Heart left ventricle (tissue), 16 donors: ENCODE measurements at regions not wholly inside any gene's neighbourhood (a gene's known extent, or its start where the extent isn't known, plus 50 kb on each side); places are given as distances from the start of the nearest gene placed in this dataset.
A peak's percentile ranks its signal among the peaks of the same experiment; 100 is the strongest.

Source experiments
- ATAC-seq, 4 donors: fragments of 200-7000 bp; cut with Tn5 transposase; one replicate each; pipeline ENCODE4 v1.9.1; 2020 to 2022; ENCODE audit warnings: moderate library complexity in 4 of 4, mild to moderate bottlenecking in 3 of 4, moderate number of reproducible peaks in 1 of 4
- DNase-seq, 5 donors: peaks; one replicate each; pipeline ENCODE4 v3.0.0-alpha.2; 2020
- H3K27ac ChIP-seq, 12 donors: fragments of 200-600 bp; sonication (generic) in 4 of 12; one replicate each; pipeline versions ENCODE4 v1.5.0 to v1.8.0; 2016 to 2022; ENCODE audit warnings: mild to moderate bottlenecking in 2 of 12
- H3K27me3 ChIP-seq, 9 donors: fragments of 200-600 bp; sonication (generic) in 2 of 9; one replicate each; pipeline versions ENCODE4 v1.5.1 to v1.8.0; 2016 to 2022; ENCODE audit warnings: mild to moderate bottlenecking in 3 of 9
- H3K36me3 ChIP-seq, 9 donors: fragments of 200-600 bp; sonication (generic) in 2 of 9; one replicate each; pipeline versions ENCODE4 v1.5.0 to v1.8.0; 2018 to 2022; ENCODE audit warnings: mild to moderate bottlenecking in 2 of 9
- H3K4me1 ChIP-seq, 12 donors: fragments of 200-600 bp; sonication (generic) in 4 of 12; one replicate each; pipeline versions ENCODE4 v1.5.0 to v1.8.0; 2016 to 2022; ENCODE audit warnings: mild to moderate bottlenecking in 3 of 12
- H3K4me3 ChIP-seq, 12 donors: fragments of 200-600 bp; sonication (generic) in 4 of 12; one replicate each; pipeline versions ENCODE4 v1.5.0 to v1.8.0; 2017 to 2022; ENCODE audit warnings: mild to moderate bottlenecking in 9 of 12, moderate library complexity in 4 of 12
- H3K9me3 ChIP-seq, 12 donors: fragments of 200-600 bp; sonication (generic) in 4 of 12; one replicate each; pipeline versions ENCODE4 v1.5.0 to v1.8.0; 2016 to 2022; ENCODE audit warnings: mild to moderate bottlenecking in 1 of 12
- POLR2A ChIP-seq, 2 donors: fragments of 450-650 bp; IDR thresholded peaks; one replicate each; pipeline ENCODE4 v1.6.1; 2017; ENCODE audit warnings: antibody characterized with exemption in 2 of 2, mild to moderate bottlenecking in 2 of 2, moderate library complexity in 2 of 2
- WGBS, 4 donors: extraction: QIAGEN DNeasy Blood & Tissue Kit in 2 of 4; methylation state at CpG; one replicate each; pipeline versions ENCODE4 v1.1.5 to v1.1.7; 2013 to 2018; 5-methylcytosine and 5-hydroxymethylcytosine counted together
- intact Hi-C, 10 donors: fragments of 100-400 bp; cut with DNase I; formaldehyde crosslinking; loops; one replicate each; pipeline versions ENCODE4 v1.11.1 to v1.14.2; 2022
- TF ChIP-seq, protein P1 (sequence below), 12 donors: fragments of 200-600 bp; sonication (generic) in 4 of 12; IDR thresholded peaks; one replicate each; pipeline versions ENCODE4 v1.5.0 to v1.8.0; 2018 to 2022; ENCODE audit warnings: antibody characterized with exemption in 12 of 12, mild to moderate bottlenecking in 5 of 12
- donor health status: ischemic (EF 13 %, LVEDD 7.1; RV severe dilation, severe dysfunction).
- donor health status: healthy with polysubstance abuse.
- donor health status: DM: no; HTN: yes; CAD: no.
- donor health status: DM: no; HTN: no; CAD: no.
- donor health status: ischemic (EF 25% LVEDD 6.9; RV normal size, moderate dysfunction).
- donor health status: ischemic (EF 25% LVEDD 5.7; RV mildly dilated, moderate dysfunction).
- donor health status: healthy.
- donor health status: DM: yes; HTN: yes; CAD: no.
- donor health status: ischemic (EF 35%, LVEDD 5.7; RV mildly dilated, moderate dysfunction).
- donor health status: nonischemic (EF 11% LVEDD 7.7; RV severe dilation, severe dysfunction).
- donor health status: DM: yes; HTN: yes; CAD: no.
- donor health status: PGD.
- donor health status: ischemic (EF 29% LVEDD 5.4; RV normal size, mild dysfunction).
- donor health status: nonischemic (EF 23%, LVEDD 6.1; RV moderate dilation, normal function).

DNA sequence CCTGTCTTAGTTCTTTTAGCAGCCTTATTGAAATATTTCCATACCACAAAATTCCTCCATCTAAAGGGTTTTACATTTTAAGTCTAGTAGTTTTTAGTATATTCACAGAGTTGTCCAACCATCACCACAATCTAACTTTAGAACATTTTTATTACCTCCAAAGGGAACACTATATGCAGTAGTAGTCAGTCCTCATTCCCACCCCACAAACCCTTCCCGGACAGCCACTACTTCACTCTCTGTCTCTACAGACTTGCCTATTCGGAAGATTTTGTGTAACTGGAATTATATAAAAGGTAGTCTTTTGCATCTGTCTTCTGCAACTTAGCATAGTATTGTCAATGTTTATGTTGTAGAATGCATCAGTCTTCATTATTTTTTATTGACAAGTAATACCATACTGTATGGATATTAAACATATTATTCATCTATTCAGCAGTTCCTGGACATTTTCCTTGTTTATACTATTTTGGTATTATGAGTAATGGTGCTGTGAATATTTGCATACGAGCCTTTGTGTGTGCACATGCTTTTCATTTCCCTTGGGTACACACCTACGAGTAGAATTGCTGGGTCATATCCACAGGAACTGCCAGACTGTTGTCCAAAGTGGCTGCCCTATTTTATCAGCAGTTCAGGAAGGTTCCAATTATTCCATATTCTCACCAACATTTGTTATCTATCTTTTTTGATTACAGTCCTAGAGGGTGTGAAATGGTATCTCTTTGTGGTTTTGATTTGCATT is 60.9 kb upstream of the LANCL2 start:
- no peak for DNase-seq
- H3K27ac ChIP-seq, result no peak overlapping the region
- no peaks in the 10 kb centered on the region for H3K36me3 ChIP-seq
- H3K4me3 ChIP-seq, result no peak overlapping the region
- TF ChIP-seq, protein P1, sequence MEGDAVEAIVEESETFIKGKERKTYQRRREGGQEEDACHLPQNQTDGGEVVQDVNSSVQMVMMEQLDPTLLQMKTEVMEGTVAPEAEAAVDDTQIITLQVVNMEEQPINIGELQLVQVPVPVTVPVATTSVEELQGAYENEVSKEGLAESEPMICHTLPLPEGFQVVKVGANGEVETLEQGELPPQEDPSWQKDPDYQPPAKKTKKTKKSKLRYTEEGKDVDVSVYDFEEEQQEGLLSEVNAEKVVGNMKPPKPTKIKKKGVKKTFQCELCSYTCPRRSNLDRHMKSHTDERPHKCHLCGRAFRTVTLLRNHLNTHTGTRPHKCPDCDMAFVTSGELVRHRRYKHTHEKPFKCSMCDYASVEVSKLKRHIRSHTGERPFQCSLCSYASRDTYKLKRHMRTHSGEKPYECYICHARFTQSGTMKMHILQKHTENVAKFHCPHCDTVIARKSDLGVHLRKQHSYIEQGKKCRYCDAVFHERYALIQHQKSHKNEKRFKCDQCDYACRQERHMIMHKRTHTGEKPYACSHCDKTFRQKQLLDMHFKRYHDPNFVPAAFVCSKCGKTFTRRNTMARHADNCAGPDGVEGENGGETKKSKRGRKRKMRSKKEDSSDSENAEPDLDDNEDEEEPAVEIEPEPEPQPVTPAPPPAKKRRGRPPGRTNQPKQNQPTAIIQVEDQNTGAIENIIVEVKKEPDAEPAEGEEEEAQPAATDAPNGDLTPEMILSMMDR (IDR thresholded peaks at IDR 0.05), result no peak
- TF ChIP-seq POLR2A (IDR thresholded peaks at IDR 0.05), result no peak
- peaks cover 0 to 27% (median 9%) of the 10 kb centered on the region in 12 donors for H3K4me1 ChIP-seq
- 50 to 62% (median 55%) methylated on average over 4 of the region's 4 CpGs for WGBS, 4 donors
- no peak for ATAC-seq
- H3K27me3 ChIP-seq, result no peaks in the 10 kb centered on the region
- H3K9me3 ChIP-seq, result no peaks in the 10 kb centered on the region
- intact Hi-C loops, result no loop called here

DNA sequence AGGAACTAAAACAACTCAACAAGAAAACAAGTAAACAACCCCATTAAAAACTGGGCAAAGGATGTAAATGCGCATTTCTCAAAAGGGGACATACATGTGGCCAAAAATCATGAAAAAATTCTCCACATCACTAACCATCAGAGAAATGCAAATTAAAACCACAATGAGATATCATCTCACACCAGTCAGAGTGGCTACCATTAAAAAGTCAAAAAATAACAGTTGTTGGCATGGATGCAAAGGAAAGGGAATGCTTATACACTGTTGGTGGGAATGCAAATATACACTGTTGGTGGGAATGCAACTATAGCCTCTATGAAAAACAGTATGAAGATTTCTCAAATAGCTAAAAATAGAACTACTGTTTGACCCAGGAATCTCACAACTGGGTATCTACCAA is 60.0 kb upstream of the LANCL2 start:
- H3K4me3 ChIP-seq, result no peak overlapping the region
- 92 to 100% (median 96%) methylated on average over 1 of the region's 1 CpG for WGBS, 4 donors
- intact Hi-C loops, result no loop called here
- H3K9me3 ChIP-seq, result no peaks in the 10 kb centered on the region
- H3K27me3 ChIP-seq, result no peaks in the 10 kb centered on the region
- no peak for DNase-seq
- peaks cover 0 to 27% (median 9%) of the 10 kb centered on the region in 12 donors for H3K4me1 ChIP-seq
- no peaks in the 10 kb centered on the region for H3K36me3 ChIP-seq
- TF ChIP-seq, protein P1 (IDR thresholded peaks at IDR 0.05), result no peak
- no peak for TF ChIP-seq POLR2A (IDR thresholded peaks at IDR 0.05)
- ATAC-seq, result no peak
- H3K27ac ChIP-seq, result no peak overlapping the region

DNA sequence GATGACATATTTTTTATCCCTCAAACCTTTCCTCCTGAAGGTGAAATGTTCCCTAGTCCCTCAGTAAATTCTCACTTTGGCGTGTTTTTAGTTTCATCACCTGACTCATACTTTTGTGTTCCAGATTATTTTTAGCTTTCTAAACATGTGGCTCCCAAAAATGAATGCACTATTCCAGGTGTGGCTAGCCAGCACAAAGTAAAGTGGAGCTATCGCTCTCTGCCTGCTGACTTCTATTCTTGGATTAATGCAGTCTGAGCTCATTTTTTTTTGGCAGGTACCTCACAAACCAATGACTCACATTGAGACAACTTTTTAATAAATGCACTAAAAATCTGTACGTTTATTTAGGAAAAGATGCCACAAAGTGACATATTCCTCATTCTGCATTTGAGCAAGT is 58.8 kb upstream of the LANCL2 start:
- Histone ChIP-seq H3K9me3 (no peaks in the 10 kb centered on the region), H3K27ac (no peak overlapping the region), H3K36me3 (no peaks in the 10 kb centered on the region), H3K27me3 (no peaks in the 10 kb centered on the region), H3K4me3 (no peak overlapping the region), H3K4me1 (peaks cover 0 to 27% (median 9%) of the 10 kb centered on the region in 12 donors)
- no peak for DNase-seq
- peak in 1 of 4 donors; percentile 58 for ATAC-seq
- no peak for TF ChIP-seq POLR2A (IDR thresholded peaks at IDR 0.05)
- TF ChIP-seq, protein P1 (IDR thresholded peaks at IDR 0.05), result no peak
- WGBS, 4 donors, result 44 to 50% (median 45%) methylated on average over 3 of the region's 3 CpGs
- intact Hi-C loops, result no loop called here

DNA sequence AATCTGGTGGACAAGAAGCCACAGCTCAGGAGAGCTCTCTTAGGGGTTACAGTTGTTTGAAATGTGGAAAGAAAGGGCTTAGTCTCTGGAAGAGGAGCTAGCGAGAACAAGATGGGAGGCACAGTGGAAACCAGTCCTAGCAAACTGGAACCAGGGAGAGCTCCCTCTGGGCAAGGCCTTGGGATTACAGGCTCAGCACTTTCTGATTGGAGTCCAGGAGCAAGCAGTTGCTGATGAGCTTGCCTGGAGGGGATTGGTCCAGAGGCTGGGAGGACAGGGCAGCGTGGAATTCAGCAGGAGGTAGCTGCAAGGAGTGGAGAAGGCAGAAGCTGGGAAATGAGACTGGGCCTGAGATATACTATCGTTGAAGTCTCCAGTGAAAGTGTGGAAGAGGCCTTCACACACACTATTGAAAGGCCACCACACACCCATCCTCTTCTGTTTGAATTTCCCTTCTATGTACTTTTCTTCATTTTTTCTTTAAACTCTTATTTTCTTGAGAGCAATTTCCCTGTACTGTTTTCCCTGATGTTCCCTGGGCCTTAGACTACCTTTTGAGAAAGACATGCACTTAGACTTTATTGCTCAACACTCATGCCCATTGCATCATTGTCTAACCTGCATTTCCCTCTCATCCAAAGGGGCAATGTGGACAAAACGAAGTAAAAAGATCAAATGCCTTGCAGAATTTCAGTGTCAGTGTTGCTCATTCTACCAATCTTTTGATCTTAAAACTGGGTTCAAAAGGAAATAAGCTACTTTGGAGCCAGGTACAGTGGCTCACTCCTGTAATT is 57.8 kb upstream of the LANCL2 start:
- peak overlapping the region in 1 of 12 donors; percentile 8 for H3K27ac ChIP-seq

More for the DNA sequence above, 57.8 kb upstream of the LANCL2 start:
- Histone ChIP-seq H3K36me3 (no peaks in the 10 kb centered on the region), H3K4me3 (no peak overlapping the region), H3K9me3 (no peaks in the 10 kb centered on the region), H3K4me1 (peaks cover 0 to 27% (median 9%) of the 10 kb centered on the region in 12 donors), H3K27me3 (no peaks in the 10 kb centered on the region)
- intact Hi-C loops, result no loop called here
- DNase-seq, result no peak
- peak in 1 of 4 donors; percentile 31 for ATAC-seq
- WGBS, 4 donors, result 74 to 82% (median 78%) methylated on average over 4 of the region's 4 CpGs
- TF ChIP-seq, protein P1 (IDR thresholded peaks at IDR 0.05), result no peak
- TF ChIP-seq POLR2A (IDR thresholded peaks at IDR 0.05), result no peak
